ENCODE measurements at regions not wholly inside any gene's neighbourhood (a gene's known extent, or its start where the extent isn't known, plus 50 kb on each side); places are given as distances from the start of the nearest gene placed in this dataset.

DNA sequence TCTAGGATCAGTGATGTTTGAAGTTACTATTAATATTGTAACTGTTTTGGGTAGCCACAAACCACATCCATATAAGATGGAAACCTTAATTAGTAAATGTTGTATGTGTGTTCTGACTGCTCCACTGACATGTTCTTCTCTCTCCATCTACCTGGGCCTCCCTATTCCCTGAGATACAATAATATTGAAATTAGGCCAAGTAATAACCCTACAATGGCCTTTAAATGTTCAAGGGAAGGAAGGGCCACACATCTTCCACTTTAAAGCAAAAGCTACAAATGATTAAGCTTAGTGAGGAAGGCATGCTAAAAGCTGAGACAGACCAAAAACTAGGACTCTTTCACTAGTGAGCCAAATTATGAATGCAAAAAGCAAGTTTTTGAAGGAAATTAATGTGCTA is 176.4 kb upstream of the ANK3 start:
- no peak overlapping the region for H3K4me3 ChIP-seq (ENCODE audit: low read depth, low read length)
- TF ChIP-seq, protein P1, sequence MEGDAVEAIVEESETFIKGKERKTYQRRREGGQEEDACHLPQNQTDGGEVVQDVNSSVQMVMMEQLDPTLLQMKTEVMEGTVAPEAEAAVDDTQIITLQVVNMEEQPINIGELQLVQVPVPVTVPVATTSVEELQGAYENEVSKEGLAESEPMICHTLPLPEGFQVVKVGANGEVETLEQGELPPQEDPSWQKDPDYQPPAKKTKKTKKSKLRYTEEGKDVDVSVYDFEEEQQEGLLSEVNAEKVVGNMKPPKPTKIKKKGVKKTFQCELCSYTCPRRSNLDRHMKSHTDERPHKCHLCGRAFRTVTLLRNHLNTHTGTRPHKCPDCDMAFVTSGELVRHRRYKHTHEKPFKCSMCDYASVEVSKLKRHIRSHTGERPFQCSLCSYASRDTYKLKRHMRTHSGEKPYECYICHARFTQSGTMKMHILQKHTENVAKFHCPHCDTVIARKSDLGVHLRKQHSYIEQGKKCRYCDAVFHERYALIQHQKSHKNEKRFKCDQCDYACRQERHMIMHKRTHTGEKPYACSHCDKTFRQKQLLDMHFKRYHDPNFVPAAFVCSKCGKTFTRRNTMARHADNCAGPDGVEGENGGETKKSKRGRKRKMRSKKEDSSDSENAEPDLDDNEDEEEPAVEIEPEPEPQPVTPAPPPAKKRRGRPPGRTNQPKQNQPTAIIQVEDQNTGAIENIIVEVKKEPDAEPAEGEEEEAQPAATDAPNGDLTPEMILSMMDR (IDR thresholded peaks at IDR 0.05; ENCODE audit: borderline replicate concordance, insufficient read depth, low read depth, low read length) = no peak

DNA sequence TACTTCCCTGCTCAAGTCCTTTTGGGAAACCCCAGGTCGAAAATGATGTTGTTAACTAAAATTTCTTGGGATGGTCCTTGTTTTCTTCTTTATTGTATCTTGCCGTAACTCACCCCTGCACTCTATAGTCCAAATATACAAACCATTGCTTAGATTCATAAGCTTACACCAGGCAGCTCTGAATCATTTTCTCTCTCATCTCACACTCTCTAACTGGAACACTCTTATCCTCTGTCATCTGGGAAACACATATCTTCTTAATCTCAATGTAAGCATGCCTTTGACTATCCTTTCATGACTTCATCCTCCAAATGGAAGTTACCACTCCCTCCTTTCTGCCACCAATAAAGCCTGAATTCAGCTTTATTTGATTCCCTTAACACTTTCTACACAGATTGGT is 175.8 kb upstream of the ANK3 start:
- no peak overlapping the region for H3K4me3 ChIP-seq (ENCODE audit: low read depth, low read length)
- TF ChIP-seq, protein P1 (IDR thresholded peaks at IDR 0.05; ENCODE audit: borderline replicate concordance, insufficient read depth, low read depth, low read length) = no peak

DNA sequence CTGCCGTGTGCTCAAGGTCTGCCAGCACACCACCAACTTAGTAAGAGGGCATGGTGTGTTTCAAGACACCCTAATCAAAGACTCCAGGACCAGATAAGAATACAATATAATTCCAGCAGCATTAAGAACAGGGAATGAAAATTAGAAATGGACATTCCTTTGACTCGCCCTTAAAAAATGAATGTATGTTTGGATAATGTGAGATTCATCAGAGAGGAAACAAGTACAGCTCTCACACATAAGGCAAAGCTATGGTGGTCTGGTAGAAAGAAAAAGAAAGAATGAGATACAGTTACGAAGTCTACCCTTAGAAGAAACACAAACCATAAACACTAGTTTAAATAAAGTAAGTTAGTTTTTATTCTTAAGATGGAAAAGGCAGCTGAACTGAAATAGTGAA is 174.8 kb upstream of the ANK3 start:
- TF ChIP-seq, protein P1 (IDR thresholded peaks at IDR 0.05; ENCODE audit: borderline replicate concordance, insufficient read depth, low read depth, low read length) = no peak
- no peak overlapping the region for H3K4me3 ChIP-seq (ENCODE audit: low read depth, low read length)

DNA sequence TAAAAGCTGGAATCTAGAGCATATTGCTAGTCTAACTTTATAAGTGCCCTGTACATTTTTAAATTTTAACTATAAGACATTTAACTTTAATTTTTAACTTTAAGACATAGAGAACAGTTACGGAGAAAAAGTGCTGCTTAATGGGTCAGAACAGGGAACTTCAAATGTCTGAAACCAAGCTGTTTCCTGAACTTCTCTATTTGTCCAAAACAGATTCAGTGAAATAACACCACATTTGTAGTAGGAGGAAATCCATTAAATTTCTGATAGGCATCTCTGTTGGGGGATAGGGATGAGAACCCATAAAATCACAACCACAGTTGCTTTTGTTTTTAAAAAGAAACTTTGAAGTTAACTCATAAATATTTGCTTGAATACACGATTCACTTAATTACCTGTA is 170.8 kb upstream of the ANK3 start:
- TF ChIP-seq, protein P1 (IDR thresholded peaks at IDR 0.05; ENCODE audit: borderline replicate concordance, insufficient read depth, low read depth, low read length) = no peak
- H3K4me3 ChIP-seq (ENCODE audit: low read depth, low read length) = no peak overlapping the region

DNA sequence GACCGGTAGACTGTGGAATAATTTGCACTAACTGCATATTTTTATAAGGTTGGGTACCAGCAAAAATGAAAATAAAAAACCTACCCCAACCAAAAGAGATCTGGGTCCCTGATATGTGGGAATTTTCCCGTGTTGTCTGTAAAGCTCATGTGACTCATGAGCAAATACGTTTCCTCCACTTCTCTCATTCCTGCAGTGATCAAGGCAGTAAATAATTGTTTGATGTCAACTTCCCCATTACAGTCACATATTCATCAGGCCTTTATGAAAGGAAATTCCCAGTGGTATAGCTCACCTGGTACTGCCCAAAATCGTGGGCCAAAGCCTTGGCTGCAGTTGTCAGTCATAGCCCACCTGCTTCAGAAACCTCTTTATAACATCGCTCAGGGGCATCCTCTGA is 166.0 kb upstream of the ANK3 start:
- H3K4me3 ChIP-seq (ENCODE audit: low read depth, low read length) = no peak overlapping the region
- TF ChIP-seq, protein P1 (IDR thresholded peaks at IDR 0.05; ENCODE audit: borderline replicate concordance, insufficient read depth, low read depth, low read length) = no peak

DNA sequence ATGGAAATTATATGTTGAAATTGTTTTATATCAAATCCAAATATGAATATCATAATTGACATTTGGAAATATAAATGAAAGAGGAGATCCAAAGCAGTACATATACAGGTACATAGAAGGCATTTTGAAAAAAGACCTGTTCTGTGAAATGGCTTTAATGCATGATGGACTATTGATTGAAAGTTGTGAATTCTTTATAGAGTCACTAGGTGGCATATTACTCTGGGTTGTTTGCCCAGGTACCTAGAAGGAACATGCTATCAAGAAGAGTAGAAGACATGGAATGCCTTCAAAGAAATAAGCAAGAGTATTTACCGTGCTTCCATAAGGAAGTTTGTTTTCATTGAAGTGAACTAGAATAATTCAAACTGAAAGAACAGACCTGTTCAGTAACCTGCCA is 160.0 kb upstream of the ANK3 start:
- no peak overlapping the region for H3K4me3 ChIP-seq (ENCODE audit: low read depth, low read length)
- TF ChIP-seq, protein P1 (IDR thresholded peaks at IDR 0.05; ENCODE audit: borderline replicate concordance, insufficient read depth, low read depth, low read length) = 0 out of 2 replicates have a peak, but pooled peaks have one; percentile 1

DNA sequence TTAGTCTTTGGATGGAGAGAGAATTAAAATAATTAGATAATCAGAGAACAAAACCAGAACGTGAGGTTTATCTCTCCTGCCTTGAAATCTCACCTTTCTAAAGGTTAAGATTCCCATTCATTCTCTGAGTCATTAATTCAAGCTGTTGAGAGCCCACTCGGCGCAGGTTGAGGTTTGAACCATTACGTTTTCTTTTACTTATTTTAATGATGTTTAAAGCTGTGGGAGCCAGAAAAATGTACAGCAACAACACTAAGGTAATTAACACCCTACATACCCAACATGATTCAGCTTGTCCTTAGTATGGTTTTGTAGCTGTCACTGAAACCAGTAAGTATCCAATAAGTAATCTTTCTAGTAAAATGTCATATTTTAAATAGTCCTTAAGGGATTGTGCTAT is 153.0 kb upstream of the ANK3 start:
- TF ChIP-seq, protein P1 (IDR thresholded peaks at IDR 0.05; ENCODE audit: borderline replicate concordance, insufficient read depth, low read depth, low read length) = no peak
- no peak overlapping the region for H3K4me3 ChIP-seq (ENCODE audit: low read depth, low read length)

Data from GM12875 (cell line).